Ascending aorta (tissue), 2 donors: ENCODE measurements at regions not wholly inside any gene's neighbourhood (a gene's known extent, or its start where the extent isn't known, plus 50 kb on each side); places are given as distances from the start of the nearest gene placed in this dataset.

Source experiments
- DNase-seq, 2 donors: peaks; one replicate each; pipeline ENCODE4 v3.0.0-alpha.2; 2019; ENCODE audit warnings: low spot score in 2 of 2
- H3K27ac ChIP-seq, 2 donors: fragments of 200-600 bp; sonication (generic); one replicate each; pipeline ENCODE4 v1.5.1; 2016 to 2017; ENCODE audit warnings: mild to moderate bottlenecking in 1 of 2
- H3K27me3 ChIP-seq: fragments of 200-600 bp; sonication (generic); one replicate; pipeline ENCODE4 v1.5.1; 2017
- H3K36me3 ChIP-seq, 2 donors: fragments of 200-600 bp; sonication (generic); one replicate each; pipeline ENCODE4 v1.5.1; 2016
- H3K4me1 ChIP-seq, 2 donors: fragments of 200-600 bp; sonication (generic); one replicate each; pipeline ENCODE4 v1.5.1; 2016 to 2017; ENCODE audit warnings: mild to moderate bottlenecking in 1 of 2
- H3K4me3 ChIP-seq, 2 donors: fragments of 200-600 bp; sonication (generic); one replicate each; pipeline ENCODE4 v1.5.1; 2016 to 2017; ENCODE audit warnings: mild to moderate bottlenecking in 1 of 2
- H3K9me3 ChIP-seq, 2 donors: fragments of 200-600 bp; sonication (generic); one replicate each; pipeline ENCODE4 v1.5.1; 2016
- CTCF ChIP-seq, 3 experiments: fragments of 200-600 bp in 2 of 3; fragments of 450-650 bp in 1 of 3; sonication (generic) in 2 of 3; IDR thresholded peaks; one replicate each; pipeline ENCODE4 v1.5.1; 2016 to 2019; ENCODE audit warnings: antibody characterized with exemption in 3 of 3, mild to moderate bottlenecking in 1 of 3, moderate library complexity in 1 of 3
- intact Hi-C: fragments of 100-400 bp; cut with DNase I; formaldehyde crosslinking; loops from one replicate; pipeline ENCODE4 v1.15.1; 2023

- Histone ChIP-seq H3K4me3 (no peak overlapping the region), H3K36me3 (no peaks in the 10 kb centered on the region), H3K4me1 (no peaks in the 10 kb centered on the region), H3K27ac (no peak overlapping the region), H3K27me3 (no peaks in the 10 kb centered on the region), H3K9me3 (no peaks in the 10 kb centered on the region)
- intact Hi-C loops, result no loop called here
- TF ChIP-seq CTCF (IDR thresholded peaks at IDR 0.05), result no peak
- DNase-seq, result no peak
Measured at GRCh38 chr13:84315527-84315926, 433.3 kb upstream of the SLITRK1 start.

DNA sequence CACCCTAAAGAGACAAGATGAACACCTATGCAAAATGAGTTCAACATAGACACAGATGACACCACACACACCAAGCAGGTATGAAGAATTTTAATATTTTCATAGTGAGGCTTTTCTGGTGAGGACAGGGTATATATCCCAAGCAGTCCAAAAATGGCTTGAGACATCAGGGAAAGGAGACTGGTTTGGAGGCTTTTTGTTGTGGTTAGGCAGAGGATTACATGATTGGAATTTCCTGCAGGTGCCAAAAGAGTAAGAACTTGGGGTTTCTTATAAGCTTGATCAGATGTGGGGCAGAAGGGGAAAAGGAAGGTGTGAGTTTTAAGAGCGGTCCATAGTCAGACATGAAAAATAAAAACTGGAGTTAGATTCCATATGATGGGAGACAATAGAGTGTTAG lies 420.8 kb upstream of the SLITRK1 start:
- no peaks in the 10 kb centered on the region for H3K27me3 ChIP-seq
- intact Hi-C loops, result no loop called here
- no peaks in the 10 kb centered on the region for H3K9me3 ChIP-seq
- no peaks in the 10 kb centered on the region for H3K4me1 ChIP-seq
- TF ChIP-seq CTCF (IDR thresholded peaks at IDR 0.05), result no peak
- no peak overlapping the region for H3K4me3 ChIP-seq
- DNase-seq, result no peak
- H3K36me3 ChIP-seq, result no peaks in the 10 kb centered on the region
- H3K27ac ChIP-seq, result no peak overlapping the region

GRCh38 chr13:84297251-84297650 lies 415.0 kb upstream of the SLITRK1 start:
- intact Hi-C loops, result no loop called here
- DNase-seq, result no peak
- Histone ChIP-seq H3K27ac (no peak overlapping the region), H3K27me3 (no peaks in the 10 kb centered on the region), H3K4me1 (no peaks in the 10 kb centered on the region), H3K4me3 (no peak overlapping the region), H3K9me3 (no peaks in the 10 kb centered on the region), H3K36me3 (no peaks in the 10 kb centered on the region)
- TF ChIP-seq CTCF (IDR thresholded peaks at IDR 0.05), result no peak

DNA sequence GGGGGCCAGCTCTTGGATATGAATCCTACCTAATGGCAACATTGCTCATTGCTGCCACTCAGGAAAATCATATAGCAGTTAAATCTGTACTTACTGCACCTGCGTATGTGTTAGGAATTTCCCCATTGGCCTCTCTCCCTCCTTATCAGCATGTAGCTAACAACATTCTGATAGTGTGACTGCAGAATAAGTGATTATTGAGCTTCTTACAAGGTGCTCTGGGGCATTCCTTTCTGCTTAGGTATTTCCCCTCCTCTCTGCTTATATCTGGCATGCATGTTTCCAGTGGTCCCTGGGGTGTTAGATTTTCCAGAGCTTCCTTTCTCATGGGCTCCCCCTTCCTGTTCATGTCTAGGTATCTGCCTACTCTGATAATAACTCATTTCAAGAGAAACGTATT lies 414.1 kb upstream of the SLITRK1 start:
- Histone ChIP-seq H3K4me1 (no peaks in the 10 kb centered on the region), H3K4me3 (no peak overlapping the region), H3K36me3 (no peaks in the 10 kb centered on the region), H3K9me3 (no peaks in the 10 kb centered on the region), H3K27ac (no peak overlapping the region), H3K27me3 (no peaks in the 10 kb centered on the region)
- intact Hi-C loops, result no loop called here
- no peak for DNase-seq
- TF ChIP-seq CTCF (IDR thresholded peaks at IDR 0.05), result no peak

DNA sequence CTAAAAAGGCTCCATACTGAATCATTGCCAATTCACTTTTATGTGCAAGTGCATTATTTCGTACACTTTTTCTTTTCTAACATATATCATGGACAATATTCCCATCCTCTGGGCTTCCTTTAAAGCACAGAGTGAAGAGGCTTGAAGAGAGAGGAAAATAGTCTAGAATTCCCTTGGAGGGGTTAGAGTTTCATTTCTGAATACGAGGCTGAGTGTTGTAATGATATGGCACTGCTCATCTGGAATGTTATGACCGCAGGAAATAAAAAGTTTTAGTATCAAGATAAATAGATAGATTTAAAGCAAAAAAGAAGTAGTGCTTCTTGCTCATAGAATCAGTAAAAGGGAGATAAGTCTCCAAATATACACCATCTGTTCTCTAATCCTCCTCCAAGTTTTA lies 412.3 kb upstream of the SLITRK1 start:
- intact Hi-C loops, result no loop called here
- no peak overlapping the region for H3K4me3 ChIP-seq
- H3K9me3 ChIP-seq, result no peaks in the 10 kb centered on the region
- no peak overlapping the region for H3K27ac ChIP-seq
- no peak for DNase-seq
- no peak for TF ChIP-seq CTCF (IDR thresholded peaks at IDR 0.05)
- no peaks in the 10 kb centered on the region for H3K36me3 ChIP-seq
- H3K27me3 ChIP-seq, result no peaks in the 10 kb centered on the region
- no peaks in the 10 kb centered on the region for H3K4me1 ChIP-seq

DNA sequence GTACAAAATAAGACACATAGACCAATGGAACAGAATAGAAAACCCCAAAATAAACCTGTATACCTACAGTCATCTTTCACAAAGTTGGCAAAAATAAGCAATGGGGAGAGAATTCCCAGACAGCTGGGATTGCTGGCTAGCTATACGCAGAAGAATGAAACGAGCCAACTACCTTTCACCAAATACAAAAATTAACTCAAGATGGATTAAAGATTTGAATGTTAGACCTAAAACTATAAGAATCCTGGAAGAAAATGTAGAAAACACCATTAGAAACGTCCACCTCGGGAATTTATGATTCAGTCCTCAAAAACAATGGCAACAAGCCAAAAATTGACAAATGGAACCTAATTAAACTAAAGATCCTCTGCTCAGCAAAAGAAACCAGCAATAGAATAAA lies 408.1 kb upstream of the SLITRK1 start:
- intact Hi-C loops, result no loop called here
- Histone ChIP-seq H3K4me3 (no peak overlapping the region), H3K9me3 (no peaks in the 10 kb centered on the region), H3K27me3 (no peaks in the 10 kb centered on the region), H3K4me1 (no peaks in the 10 kb centered on the region), H3K27ac (no peak overlapping the region), H3K36me3 (no peaks in the 10 kb centered on the region)
- no peak for TF ChIP-seq CTCF (IDR thresholded peaks at IDR 0.05)
- DNase-seq, result no peak
